NCI-H69 (cell line): ENCODE measurements at regions not wholly inside any gene's neighbourhood (a gene's known extent, or its start where the extent isn't known, plus 50 kb on each side); places are given as distances from the start of the nearest gene placed in this dataset.

Experiments used
- DNase-seq: peaks from one replicate; lab custom pipeline; 2025; lab: John Stamatoyannopoulos, UW

DNA sequence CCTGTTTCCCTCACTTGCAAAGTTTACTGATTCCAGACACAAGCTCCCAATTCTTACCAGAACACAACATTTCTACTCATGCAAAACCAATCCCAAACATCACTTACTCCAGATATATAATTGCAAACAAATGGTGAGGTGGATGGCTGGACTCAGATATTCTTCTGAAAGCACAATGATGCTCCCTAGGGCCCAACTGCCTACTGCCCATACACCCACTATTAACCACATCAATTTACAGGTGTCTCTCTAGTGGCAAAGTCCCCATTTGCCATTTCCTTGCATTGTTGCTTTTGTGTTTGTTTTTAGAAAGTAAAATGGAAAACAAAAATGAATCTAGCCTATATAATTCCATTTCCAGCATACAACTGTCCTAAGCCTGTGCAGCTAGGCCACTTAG, 320.9 kb upstream of the PRDM1 start:
- DNase-seq, result no peak

DNA sequence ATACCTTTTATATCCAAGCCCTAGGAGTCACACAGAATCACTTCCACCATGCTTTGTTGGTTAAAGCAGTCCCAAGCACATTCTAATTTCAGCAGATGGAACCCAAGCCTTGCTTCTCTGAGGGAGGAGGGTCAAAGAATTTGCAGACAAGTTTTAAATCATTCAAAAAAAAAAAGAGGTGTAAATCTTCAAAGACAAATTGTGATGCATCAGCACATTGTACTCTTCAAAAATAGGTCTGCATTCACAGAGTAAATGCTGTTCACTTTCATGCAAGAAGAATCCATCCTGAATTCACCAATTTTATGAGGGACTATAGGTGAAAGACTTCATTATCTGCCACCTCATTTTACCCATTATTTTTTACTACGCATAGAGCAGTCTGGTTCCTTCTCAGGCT, 321.8 kb upstream of the PRDM1 start:
- DNase-seq, result no peak

DNA sequence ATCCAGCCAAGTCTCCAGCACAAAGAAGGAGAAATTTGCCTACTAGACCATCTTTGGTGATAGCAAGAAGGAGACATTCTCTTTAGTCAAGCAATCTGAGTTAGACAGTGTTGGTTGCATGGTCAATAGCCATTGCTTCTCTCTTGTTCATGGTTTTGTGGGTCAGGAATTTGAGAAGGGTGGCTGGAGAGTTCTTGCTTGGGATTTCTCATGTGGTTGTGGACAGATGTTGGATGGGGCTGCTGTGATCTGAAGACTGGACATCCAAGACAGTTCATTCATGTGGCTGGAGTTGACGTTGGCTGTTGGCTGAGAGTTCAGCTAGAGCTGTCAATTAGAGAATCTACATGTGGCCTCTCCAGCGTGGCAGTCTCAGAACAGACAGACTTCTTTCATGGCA, 322.3 kb upstream of the PRDM1 start:
- DNase-seq, result no peak

DNA sequence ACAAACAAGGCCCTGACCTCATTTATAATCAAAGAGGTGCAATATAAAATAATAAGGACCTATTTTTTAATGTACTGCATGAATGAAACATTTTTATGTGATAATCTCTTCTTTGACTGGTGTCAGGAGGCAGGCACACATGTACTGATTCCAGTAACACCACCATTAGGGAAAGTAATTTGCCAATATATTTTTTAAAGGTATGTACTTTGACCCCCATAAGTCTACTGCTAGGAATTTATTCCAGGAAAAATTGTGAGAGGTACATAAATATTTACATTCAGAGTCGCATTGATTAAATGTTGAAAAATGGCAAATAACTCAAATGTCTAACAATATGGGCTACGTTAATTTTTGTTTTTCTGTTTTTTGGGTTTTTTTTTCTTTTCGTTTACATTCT, 325.4 kb upstream of the PRDM1 start:
- DNase-seq, result no peak

DNA sequence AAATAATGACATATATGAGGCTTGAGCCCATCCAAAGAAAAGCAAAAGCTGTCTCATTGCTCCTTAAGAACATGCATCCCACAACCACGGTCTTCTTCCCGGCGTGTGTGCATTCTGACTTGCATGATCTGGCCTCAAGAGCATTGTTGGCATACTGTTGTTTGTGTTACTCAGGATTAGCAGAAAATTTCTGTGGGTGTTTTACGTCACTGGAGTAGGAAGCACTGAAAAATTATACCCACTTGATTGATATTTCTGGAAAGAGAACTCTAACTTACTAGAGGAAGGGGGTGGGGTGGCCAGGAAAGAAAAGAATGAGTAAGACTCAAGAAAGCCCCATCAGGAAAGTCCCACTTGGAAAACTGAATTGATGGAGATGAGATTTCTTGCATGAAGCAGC, 326.2 kb upstream of the PRDM1 start:
- DNase-seq, result no peak

DNA sequence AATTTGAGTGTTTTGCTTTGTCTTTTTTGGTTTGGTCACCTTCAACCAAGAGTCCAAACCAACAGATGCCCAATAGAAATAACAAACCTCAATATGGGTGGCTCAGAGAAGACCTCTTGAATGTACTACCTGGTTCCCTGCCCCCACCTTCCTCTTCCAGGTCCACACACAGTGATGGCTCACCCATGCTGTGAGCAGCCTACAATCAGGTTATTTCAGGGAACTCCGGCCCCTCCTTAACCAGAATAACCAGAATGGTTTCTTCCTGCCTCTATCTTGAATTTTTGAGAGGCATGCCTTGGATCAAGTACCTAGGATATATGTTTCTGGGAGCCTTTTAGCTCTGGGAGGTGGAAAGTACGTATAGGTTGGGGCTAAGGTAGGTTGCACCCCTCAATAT, 327.1 kb upstream of the PRDM1 start:
- peak; percentile 12 for DNase-seq

DNA sequence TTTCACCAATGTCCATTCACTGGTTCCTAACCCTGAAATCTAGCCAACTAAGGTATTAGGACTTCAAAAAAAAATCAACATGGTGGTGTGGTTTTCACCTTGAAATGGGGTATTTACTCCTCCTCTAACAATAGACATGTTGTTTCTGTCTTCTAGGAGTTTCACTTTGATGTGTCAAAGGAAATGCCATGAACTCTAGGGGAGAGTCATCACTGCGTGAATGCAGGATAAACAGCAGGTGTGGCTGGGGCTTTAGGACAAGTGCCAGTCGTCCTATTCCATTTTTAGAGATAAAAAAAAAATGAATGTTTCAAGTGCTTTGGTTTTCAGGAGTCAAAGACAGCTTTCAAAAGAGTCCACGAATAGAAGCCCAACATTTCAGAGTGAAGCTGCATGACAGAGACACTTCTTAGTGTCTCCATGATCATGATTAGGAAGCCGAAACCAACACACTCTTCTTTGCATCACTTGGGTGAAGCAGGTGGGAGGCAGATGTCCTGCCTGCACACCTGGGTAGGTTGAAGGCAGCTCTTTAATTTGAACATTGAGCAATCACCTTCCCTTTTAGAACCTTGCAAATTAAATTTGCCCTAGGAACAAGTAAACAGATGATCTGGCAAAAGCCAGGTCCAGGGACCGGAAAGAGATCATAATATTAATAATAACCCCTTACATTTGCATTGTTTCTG, 328.5 kb upstream of the PRDM1 start:
- peak; percentile 77 for DNase-seq

DNA sequence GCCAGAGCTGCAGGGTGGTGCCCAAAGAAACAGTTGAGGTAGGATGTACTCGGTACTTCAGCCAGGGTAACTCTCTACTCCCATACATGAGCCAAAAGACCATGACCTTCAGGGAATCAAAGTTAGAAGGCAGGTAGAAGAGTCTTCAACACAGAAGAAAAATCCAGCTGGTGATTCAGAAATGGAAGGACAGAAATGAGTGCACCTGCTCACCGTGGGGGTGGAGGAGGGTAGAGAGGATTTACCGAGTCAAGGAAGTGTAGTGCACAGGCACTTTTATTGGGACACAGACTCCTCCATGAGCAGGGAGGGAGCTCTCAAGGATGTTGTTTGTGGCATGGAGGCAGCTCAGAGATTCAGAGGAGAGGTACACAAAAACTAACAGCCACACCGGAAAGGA, 330.3 kb upstream of the PRDM1 start:
- no peak for DNase-seq

DNA sequence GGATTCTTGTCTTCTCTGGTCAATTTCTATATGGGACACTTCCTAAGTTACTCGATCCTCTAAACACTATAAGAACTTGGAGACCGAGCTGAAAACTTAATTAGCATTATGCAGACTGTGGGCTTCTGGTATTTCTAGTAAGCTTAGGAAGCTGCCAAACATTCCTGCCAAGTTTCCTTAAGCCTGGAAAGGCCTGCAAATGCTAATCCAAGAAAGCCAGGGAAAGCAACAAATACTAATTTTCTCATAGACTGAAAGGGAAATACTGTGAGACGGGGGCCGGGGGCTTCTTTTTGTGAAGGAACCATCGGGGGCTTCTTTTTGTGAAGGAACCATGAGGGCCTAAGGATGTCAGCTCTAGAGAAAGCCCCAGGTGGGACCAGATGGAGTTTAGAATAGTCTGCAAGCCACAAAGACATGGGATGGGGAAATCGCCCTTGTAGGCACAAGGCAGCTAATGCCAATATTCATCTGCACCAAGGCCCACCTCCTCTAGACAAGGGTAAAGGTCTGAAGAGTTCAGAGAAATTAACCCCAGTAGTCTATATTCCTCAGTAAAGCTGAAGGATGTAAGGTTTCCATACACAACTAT, 332.4 kb upstream of the PRDM1 start:
- DNase-seq, result no peak

DNA sequence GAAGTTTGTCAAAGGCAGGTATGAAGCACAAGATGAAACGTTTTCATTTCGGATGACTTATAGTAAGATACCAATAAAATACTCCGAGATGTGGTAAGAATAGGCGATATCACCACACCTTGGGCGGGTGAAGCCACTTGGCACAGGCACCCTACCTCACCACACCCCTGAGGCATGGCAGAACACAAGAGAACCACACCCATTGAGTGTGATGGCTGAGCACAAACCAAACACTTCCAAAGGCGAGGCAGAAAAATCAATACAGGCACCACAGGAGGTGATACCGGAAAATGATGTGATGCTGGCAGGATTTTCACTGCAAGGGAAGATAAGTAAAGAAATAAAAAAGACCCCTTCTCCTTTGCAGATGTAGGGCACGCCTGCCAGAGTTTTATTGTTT, 332.9 kb upstream of the PRDM1 start:
- DNase-seq, result peak; percentile 76

DNA sequence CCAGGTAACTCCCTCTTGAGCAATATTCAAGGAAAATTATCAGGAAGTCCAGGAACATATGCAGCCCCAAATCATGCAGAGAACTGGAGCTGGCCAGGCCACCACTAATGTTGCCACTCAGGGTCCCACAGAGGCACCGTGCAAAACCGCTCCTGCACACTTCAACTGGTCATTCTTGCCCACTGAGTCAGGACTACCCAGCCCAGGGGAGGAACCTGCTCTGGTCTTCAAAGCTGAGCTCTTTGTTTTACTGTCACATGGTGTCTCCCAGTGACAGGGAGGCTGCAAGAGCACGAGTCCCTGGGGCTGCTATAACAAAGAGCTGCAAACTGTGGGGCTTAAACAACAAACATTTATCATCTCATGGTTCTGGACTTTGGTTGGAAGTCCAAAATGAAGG, 336.0 kb upstream of the PRDM1 start:
- no peak for DNase-seq

DNA sequence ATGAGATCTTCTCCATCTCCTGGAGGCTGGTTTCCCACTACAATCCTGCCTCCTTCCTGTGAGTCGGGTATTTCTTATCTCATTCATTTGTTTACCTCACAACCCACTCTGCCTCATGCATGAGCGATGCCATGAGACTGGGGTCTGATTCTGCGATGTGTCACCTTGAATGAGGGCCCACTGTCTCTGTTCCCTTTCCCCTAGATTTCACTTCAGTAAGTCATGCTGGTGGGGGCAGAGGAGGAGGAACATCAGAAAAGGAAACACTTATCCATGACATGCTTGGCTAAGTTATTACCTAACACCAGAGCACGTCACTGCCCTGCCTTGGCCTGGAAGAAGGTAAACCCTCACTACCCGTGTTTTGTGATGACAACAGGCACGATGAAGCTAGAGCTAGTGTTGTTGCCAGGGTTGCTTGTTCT, 337.4 kb upstream of the PRDM1 start:
- no peak for DNase-seq

DNA sequence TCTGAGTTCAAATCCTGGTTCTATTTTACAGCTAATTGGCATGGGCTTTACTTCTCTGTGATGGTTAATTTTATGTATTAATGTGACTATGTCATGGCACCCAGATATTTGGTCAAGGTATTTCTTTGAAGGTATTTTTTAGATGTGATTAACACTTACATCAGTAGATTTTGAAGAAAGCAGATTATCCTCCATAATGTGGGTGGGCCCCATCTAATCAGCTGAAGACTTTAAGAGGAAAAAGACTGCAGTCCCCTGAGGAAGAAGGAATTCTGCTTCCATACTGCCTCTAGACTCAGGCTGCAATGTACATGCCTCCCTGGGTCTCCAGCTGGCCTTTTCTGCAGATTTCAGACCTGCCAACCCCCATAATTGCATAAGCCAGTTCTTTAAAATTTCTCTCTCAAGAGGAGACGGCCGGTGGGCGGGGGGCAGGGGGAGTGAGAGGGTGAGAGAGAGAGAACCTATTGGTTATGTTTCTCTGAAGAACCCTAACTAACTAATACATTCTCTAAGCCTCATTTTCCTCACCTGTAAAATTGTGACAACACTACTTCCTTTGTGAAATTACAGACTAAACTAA, 338.2 kb upstream of the PRDM1 start:
- DNase-seq, result no peak

DNA sequence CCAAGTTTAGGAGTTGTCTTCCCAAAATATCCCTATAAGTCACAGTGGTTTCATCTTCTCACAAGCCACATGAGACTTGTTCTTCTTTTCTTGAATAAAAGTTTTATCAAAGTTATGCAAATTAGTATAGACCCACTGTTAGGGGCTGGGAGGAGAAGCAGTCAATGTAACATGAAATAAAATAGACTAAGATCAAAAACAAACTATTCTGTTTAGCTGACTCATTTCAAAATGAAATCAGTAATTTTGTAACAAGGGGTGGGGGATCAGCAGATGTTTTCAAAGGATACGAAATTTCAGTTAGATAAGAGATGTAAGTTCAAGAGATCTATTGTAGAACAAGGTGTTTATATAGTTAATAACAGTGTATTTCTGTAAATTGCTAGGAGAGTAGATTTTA, 339.6 kb upstream of the PRDM1 start:
- no peak for DNase-seq

DNA sequence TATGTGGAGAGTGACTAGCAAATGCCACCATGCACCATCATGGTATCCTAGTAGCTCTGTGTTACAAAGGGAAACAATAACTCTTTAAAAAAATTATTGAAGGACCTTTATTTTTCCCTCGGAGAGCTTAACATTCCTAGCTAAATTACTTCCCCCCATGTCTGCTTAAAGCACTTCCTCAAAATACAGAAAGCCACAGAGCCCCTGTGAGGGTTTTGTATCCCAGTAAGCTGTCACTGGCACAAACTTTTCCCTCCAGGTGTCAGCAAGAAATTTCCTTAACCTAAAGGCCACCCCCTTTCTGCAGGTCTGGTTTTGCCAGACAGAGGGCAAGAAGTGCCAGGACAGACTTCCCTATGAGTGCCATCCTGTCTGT, 340.0 kb upstream of the PRDM1 start:
- no peak for DNase-seq

DNA sequence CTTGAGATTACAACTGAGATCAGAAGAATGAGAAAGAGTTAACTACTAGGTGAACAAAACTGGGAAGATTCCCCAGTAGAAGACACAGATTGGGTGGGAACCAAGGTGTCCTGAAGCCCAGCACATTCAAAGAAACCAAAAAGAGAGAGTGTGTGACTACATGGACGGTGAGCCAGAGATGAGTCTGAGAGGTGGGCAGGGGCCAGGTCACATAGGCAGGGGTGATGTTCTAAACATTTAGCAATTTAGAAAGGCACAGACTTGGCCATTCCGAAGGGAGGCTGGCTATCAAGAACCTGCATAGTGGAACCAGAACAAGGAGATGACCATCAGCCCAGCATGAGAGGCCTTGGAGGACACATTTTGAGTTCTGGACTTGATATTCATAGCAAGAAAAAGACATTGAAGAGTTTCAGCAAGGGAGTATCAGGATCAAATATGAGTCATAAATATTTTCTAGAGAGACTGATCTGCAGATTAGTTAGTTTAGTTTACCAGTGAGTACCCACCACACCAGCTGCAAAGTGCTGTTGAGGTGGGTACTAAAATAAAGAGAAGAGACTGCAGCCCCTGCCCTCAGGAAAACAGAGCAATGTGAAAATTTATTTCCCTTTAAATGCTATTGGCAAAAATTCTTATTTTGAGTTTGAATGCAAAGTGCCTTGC, 340.5 kb upstream of the PRDM1 start:
- no peak for DNase-seq

DNA sequence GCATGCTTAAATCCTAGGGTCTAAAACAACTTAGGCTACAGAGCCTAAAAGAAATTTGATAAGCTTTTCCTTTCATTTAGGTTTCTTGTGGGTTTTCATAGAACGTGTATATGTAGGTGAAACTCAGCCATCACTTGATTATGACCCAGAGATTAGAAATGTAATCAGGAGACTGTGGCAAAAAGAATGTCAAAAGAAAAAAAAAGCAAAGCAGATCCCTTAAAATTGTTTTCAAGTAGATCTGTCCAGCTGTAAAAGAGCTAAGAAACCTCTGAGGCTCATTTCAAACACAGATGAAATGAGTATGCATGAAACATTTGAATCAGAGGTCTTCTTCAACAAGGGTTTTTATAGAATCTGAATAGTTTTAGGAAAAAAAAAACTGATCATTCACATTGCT, 341.3 kb upstream of the PRDM1 start:
- DNase-seq, result no peak

DNA sequence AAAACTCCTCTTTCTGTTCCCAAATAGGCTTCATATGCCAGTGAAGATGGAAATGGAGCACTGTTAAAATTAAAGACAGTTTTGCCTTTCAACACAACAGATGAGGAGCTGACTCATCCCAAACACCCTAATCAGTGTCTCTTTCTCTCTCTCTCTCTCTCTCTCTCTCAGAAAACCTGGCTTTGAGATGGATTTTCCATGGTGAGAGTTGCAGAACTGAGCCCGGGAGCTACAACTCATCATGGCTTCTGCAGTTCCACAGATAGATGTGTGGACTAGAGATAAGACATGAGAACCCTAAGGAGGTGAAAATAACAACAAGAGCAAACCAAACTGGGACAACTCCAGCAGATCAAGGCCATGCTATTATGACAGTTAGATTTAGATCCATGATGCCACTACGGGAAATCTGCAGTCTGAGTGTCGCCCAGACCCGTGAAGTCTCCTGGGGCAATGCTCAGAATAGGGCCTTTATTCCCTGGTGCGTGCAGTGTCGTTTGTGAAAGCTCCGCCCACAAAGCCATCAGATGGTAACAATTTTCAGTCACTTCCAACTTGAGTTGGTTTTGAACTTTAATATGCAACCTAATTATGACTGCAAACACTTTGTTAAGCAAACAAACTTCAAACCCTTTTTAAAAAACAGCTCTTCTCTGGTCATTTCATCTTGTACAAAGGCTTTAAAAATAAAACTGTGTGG, 338.2 kb upstream of the PREP start:
- peak; percentile 57 for DNase-seq

DNA sequence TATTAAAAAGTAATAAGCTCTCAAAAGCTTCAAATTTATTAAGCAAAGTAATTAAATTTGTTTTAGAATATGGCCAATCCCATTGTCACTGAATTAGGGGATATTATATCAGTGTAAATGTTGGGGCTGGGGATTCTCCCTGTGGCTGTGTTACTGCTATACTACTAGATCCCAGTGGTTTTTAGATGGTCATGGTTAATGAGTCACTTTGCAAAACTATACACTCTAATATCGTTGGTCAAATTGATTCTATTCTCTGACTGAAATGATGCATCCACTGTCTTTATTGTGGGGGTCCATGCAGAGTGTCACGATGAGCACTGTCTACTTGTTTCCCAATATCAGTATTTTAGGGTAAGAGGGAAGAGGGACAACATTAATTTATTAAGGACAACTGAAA, 336.9 kb upstream of the PREP start:
- DNase-seq, result no peak

DNA sequence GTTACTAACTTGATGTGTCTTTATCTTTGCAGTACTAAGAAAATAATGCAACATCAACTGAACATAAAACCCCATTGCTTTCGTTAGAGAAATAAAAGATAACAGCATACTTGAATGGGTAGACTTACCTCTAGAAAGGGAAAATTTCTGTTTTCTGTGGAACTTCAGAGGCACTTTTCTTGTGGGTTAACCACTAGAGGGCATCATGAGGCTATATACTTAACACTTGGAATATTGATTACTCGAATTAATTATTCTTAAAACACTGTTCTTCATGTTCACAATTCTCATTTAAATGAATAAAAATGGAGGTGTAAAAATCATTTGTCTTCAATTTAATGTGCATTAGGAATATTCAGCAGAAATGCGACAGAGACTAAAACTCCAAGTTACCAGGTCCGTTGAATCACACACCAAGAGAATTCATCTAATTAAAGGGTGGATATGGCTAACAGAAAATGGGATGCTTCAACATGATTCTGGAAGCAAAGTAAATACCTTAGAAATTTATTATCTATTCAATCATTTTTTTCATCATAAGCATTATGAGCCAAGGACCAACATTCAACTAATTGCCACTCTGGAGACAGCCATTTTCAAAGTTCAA, 330.8 kb upstream of the PREP start:
- DNase-seq, result peak; percentile 56

DNA sequence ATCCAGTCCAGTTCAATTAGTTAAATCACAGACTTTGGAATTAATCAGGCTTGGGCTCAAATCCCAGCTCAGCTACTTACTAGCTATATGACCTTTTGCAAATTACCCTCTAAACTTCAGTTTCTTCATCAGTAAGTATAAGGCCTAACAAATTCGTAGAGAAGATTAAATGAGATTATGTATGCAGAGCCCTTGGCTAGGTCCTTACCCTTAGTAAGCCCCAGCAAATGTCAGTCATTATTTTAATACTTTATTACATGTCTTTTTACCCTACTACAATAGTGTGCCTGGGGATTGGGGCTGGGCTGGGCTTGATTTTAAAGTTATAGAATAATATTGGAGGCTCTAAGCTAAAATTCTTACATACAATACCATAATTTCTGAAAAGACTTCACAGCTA, 326.1 kb upstream of the PREP start:
- DNase-seq, result no peak

DNA sequence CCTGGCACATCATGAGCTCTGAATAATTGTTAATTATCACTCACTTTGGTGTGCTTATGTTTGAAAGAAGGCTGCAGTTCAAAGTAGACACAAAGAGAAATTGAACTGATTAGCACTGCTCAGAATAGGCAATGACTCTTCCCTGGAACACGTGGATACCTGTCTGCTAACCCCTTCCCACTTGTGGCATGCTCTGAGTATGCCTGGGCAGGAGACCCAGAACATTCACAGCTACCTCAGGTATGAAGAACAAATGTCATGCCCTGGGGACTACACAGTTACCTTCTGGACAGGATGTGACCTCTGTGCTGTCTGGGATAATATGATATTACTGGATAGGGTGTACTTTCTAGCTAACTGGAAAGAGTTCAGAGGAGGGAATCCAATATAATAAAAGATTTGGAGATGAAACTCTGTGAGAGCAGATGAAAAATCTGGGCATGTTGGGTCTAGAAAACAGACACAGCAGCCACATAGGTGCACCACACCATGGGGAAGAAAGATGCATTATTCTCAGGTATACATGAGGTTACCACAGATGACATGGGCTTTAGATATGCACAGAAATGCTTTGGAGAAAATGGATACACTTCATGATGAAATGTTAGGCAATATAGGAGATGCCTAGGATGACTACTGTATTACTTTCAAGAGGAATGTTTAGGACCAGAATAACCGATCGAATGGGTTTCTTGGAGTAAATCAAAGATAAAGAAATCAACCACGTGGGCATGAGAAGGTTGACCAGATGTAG, 324.2 kb upstream of the PREP start:
- DNase-seq, result no peak
